Occipital lobe (tissue), 1 donor: ENCODE measurements at regions not wholly inside any gene's neighbourhood (a gene's known extent, or its start where the extent isn't known, plus 50 kb on each side); places are given as distances from the start of the nearest gene placed in this dataset.

Source experiments
- DNase-seq: peaks from one replicate; lab custom pipeline; 2025; lab: John Stamatoyannopoulos, UW

DNA sequence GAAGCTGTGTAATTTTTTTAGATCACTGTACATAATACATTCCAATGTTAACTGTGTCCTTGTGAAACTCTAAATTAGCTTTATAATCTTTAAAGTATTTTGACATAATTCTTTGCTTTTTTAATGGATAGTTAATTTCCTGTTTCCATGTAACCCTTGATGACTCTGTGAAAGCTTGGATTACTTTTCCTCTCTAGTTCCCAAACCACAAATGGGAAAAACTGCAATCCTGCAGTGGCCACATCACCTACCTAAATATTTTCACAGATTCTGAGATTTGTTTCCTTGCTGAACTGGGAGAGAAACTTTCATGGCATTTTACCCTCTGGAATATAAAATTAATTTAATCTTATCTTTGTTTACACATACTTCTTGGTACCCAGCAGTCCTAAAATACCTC, 161.6 kb upstream of the CCDC68 start:
- DNase-seq, result no peak

DNA sequence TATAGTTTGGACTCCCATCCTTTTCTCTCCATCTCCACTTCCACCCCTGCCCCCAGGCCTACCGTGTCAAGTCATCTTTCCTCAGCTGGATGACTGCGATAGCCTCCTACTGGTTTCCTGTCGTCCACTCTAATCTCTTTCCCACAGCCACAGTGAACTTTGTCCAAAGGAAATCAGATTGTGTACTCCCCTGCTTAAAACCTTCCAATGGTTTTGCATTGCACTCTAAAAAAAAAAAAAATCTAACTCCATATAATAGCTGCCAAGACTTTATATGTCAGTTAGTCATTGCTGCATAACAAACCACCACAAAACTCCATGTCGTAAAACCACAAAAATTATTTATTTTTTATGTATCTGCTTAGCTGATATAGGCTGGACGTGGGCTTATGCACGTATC, 160.2 kb upstream of the CCDC68 start:
- DNase-seq, result no peak

- DNase-seq, result no peak
Observed at GRCh38 chr18:55119016-55119415, 159.8 kb upstream of the CCDC68 start.

GRCh38 chr18:55116863-55117262, 157.6 kb upstream of the CCDC68 start:
- no peak for DNase-seq

GRCh38 chr18:55115606-55116005, 156.3 kb upstream of the CCDC68 start:
- no peak for DNase-seq

DNA sequence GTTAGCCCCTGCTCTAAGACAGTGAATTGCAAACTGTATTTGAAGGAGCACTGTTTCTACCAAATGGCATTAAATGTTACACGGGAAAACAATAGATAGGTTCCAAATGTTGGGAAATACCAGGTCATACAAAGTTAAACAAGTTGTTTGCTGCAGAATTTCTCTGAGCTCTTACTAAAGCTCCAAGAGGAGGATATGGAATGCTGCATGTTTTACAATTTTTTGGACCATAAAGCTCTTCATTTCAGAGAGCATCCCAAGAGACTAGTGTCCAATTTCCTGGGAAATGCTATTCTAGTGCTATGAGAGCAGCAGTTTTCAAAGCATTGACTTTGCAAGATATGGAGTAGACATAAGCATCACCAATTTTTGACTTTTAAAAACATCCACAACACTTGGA, 155.6 kb upstream of the CCDC68 start:
- DNase-seq, result no peak

DNA sequence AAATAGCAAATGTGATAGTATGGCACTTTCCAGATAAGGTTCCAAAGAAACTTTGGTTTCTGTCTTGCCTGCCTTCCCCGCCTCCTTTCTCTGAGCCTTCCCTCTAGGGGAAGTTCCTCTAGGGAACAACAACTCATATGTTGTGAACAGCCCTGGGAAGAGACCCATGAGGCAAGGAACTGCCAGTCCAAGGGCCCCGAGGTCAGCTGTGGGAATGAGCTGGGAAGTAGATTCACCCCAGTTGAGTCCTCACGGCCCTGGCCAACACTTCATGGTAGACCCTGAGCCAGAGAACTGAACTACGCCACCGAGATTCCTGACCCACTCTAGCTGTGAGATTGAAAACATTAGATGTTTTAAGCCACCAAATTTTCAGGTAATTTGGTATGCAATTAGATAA, 154.5 kb upstream of the CCDC68 start:
- DNase-seq, result no peak

GRCh38 chr18:55111271-55111670, 152.0 kb upstream of the CCDC68 start:
- DNase-seq, result no peak

DNA sequence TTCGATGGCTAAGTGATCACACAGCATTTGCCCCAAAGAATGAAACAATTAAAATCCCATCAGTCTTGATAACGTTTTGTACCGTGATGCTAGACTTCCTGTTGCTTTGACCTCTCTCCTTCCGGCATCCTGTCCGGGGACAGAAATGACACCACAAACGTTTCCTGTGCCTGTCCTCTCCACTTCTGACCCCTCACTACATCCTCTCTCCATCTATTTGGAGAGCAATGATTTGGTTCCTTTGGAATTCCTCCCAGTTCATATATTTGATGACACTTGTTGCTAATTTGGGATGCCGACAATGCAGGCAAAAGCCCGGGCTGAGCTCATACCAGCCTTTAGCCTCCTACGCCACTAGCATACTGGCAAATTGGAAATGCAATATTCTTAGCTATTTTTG, 151.2 kb upstream of the CCDC68 start:
- DNase-seq, result no peak

DNA sequence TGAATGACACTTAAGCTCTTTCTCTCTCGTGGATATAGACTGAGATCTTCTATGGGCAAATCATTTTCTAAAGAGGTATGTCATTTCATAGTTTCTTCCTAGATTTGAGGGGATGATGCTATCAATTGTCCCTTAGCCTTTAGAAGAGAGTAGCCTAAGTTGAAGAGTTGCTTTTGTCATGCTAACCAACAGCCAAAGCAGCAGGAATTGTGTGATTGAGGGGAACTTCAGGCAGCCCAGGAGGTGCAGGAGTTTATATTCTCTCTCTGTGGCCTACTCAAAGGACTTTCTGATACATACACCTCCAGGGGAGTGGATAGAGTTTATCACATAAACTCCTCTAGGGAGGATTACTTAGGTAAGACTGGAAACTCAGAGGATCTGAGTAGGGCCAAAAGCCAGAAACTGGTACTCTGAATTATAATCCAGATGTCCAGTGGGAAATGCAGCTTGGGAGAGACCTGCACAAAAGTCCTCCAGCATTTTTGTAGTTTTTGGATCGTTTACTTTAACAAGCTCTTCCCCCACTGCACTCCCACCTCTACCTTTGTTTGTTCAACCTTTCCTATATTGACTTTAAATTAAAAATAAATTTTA, 150.7 kb upstream of the CCDC68 start:
- DNase-seq, result no peak

DNA sequence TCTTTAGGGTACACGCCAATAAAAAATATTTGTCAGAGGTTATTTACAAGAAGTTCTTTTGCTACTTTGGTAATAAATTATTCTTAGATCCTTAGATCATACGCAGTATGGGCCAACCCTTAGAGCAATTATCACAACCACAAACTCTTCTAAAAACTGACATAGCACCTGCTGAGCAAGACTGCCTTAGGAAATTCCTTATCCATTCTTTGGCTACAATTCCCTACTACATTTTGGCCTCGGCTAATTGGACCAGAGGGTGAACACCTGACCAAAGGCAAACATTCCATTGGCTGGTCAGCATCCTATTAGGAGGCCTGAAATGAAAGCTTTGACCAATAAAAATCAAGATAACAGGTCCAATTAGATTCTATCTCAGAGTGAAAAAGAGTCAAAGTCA, 147.6 kb upstream of the CCDC68 start:
- no peak for DNase-seq

DNA sequence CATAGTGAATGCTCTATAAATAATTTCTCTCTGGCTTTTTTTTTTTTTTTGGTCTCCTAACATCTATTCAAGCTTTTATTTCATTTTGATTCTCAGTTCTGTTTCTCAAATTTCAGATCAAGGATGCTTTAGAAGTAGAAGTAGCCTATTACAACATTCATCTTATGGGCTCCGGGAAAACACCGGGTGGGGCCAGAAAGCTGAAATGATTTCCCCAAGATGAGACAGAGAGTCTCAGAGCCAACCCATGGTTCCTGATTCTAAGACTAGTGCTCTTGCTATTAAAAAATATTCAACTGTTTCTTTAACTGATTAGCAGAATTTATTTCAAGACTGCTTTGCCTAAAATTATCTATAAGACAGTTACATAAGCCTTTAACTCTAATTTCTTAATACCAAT, 147.2 kb upstream of the CCDC68 start:
- DNase-seq, result no peak

GRCh38 chr18:55105873-55106272, 146.6 kb upstream of the CCDC68 start:
- no peak for DNase-seq

GRCh38 chr18:55102958-55103456, 143.7 kb upstream of the CCDC68 start:
- DNase-seq, result no peak

DNA sequence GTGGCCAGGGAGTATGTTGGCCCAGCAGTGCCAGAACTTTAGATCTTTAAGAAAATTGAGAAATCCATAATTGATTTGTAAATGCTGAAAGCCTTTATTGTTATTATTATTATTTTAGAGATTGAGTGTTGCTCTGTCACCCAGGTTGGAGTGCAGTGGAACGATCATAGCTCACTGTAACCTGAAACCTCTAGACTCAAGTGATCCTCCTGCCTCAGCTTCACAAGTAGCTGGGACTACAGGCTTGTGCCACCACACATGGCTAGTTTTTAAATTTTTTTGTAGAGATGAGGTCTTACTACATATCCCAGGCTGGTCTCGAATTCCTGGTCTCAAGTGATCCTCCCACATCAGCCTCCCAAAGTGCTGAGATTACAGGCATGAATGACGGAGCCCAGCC, 143.2 kb upstream of the CCDC68 start:
- no peak for DNase-seq

DNA sequence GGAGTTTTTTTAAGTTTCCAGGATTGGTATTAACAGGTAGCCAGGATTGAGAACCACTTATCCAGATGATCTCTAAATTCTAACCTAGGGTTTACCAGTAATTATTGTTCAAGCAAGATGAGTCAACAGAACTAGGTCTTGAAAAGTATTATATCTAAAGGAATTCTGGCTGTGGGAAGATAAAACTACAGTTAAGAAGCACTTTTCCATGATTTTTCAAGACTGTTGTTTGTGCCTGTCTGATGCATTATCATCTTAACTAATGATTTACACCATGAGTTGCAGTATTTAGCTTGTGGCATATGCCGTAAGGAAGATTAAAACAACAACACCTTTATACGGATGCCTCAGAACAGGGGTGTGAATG, 142.2 kb upstream of the CCDC68 start:
- no peak for DNase-seq

DNA sequence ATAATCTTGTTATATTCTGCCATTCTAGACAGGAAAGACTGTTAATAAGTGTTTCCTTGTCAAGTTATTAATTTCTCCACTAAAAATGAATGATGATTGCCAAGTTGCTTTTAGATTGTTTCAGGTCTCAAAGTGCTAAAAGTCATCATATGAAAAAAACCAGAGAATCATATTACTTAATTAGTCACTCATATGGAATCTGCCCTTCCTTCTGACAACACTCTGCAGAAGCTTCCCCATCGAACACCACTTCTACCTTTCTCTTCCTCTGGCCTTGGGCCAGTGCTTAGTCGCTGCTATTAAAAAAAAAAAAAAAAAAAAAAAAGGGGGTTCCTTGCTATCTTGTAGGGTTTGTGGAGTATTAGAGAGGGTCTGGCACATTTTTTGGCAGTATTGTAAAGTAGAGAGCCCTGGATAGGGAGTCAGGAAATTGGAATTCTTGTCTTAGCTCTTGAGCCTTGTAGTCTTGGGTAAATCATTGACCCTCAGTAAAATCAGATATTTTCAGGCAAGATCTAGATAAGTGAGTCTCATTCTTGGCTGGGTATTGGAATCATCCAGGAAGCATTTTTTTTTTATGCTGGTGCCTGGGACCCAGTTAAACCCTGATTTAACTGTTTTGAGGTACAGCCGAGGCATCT, 141.7 kb upstream of the CCDC68 start:
- DNase-seq, result no peak

DNA sequence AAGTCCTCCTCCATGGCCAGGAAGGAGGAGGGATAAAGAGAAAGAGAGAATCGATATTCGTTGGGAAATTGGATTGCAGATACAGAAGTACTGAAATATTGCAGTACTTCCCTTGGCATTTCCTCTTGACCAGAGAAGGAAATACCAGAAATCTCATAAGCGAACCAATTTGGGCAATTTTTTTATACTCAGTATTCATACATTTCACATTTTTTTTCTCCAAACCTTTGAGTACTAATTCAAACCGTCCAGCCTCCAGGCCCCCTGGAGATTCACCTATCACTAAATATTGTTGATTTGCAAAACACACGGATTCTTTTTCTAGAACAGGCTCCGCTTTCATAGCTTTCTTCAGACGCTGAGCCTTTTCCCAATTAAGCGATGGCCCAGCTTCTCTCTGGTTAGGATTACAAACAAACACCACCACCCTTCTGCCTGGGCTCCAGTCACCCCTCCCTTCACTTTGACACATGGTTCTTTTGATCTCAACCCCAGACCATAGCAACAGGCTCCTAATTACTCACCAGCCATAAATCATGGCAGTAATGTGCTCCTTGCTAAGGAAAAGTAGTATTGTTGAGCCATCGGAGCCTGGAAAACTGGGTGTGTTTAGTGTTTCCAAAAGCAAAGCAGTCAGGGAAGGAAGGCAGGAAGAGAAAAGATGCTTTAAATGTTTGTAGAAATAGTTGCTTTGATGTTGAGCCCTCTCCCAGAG, 138.4 kb upstream of the CCDC68 start:
- DNase-seq, result no peak

DNA sequence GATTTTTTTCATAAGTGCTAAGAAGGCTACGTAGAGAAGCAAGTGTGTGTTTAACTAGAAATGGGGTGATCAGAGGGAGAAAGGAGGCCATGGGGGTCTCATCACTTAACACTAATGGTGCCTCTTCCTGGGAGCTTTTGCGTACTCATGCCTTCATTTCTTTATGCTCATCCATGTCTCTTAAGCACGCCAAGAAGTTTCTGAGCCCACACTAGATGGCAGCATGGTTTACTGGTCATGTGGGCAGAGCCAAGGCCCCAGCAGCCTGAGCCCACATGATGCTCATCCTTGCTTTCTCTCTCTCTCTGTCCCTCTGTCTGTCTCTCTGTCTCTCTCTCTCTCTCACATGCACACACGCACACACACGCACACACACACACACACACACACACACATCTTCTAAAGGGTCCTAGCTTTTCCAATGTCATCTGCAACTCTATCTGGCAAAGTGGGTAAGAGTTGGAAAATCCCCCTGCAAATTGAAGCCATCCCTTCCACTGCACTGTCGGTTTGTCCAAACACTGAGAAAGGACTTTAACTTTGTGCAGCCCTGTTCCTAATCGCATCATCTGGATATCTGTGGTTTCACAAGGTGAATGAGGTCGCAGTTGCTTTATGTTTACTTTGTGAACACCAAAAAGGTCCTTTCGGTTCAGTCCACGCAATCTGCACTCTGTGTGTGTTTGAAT, 137.1 kb upstream of the CCDC68 start:
- peak; percentile 39 for DNase-seq

DNA sequence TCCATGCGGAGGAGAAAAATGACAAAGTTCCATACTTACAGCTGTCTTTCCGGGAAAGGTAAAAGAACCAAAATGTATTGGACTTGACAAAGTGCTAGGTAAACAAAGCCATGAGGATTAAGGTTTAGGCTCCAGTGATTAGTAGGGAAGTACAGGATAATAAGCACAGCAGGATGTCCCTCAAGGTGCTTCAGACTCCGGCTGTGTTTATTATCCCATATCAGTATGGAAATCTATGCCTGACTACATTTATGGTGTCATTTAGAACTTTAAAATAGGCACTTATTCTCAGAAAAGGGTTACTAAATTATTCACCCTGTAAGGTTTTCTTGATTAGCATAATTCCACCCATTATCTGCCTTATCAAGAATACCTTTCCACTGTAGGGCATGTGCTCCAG, 136.3 kb upstream of the CCDC68 start:
- no peak for DNase-seq

DNA sequence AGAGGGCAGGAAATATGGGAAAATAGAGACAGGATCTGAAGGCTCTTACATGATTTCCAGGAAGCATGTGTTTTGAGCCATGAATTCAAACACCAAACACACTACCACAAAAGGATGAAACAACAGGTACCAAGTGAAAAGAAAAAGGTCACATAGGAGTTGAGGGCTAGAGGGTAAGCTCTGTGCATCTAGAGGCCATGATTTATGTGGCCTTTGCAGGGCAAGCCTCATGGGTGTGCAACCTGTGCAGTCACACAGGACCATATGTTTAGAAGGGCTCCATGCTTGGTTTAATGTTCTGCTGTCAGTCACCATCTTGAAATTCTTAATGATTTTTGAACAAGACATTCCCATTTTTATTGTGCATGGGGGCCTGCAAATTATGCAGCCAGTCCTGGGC, 134.5 kb upstream of the CCDC68 start:
- no peak for DNase-seq

- no peak for DNase-seq
Observed at GRCh38 chr18:55093295-55093694, 134.0 kb upstream of the CCDC68 start.
